ENCODE measurements at regions not wholly inside any gene's neighbourhood (a gene's known extent, or its start where the extent isn't known, plus 50 kb on each side); places are given as distances from the start of the nearest gene placed in this dataset.

GRCh38 chr20:6657904-6658303 is 109.6 kb upstream of the BMP2 start:
- no peak overlapping the region for H3K27ac Mint-ChIP-seq
- peaks cover 4% of the 10 kb centered on the region for H3K9me3 Mint-ChIP-seq
- no peaks in the 10 kb centered on the region for H3K36me3 Mint-ChIP-seq
- H3K4me1 Mint-ChIP-seq = peaks cover 3% of the 10 kb centered on the region
- TF ChIP-seq CTCF (IDR thresholded peaks at IDR 0.05; ENCODE audit: unreplicated experiment) = no peak
- no peak overlapping the region for H3K4me3 Mint-ChIP-seq
- no peaks in the 10 kb centered on the region for H3K27me3 Mint-ChIP-seq (ENCODE audit: low read depth)
- DNase-seq (ENCODE audit: low spot score in 2 of 2, unreplicated experiment in 2 of 2) = no peak

GRCh38 chr20:6657111-6657510 is 110.4 kb upstream of the BMP2 start:
- H3K9me3 Mint-ChIP-seq = peaks cover 4% of the 10 kb centered on the region
- no peak overlapping the region for H3K27ac Mint-ChIP-seq
- H3K4me3 Mint-ChIP-seq = no peak overlapping the region
- H3K27me3 Mint-ChIP-seq (ENCODE audit: low read depth) = no peaks in the 10 kb centered on the region
- no peaks in the 10 kb centered on the region for H3K4me1 Mint-ChIP-seq
- TF ChIP-seq CTCF (IDR thresholded peaks at IDR 0.05; ENCODE audit: unreplicated experiment) = no peak
- no peaks in the 10 kb centered on the region for H3K36me3 Mint-ChIP-seq
- DNase-seq (ENCODE audit: low spot score in 2 of 2, unreplicated experiment in 2 of 2) = no peak

- DNase-seq (ENCODE audit: low spot score in 2 of 2, unreplicated experiment in 2 of 2) = no peak
- Mint-ChIP-seq H3K27me3 (ENCODE audit: low read depth) (no peaks in the 10 kb centered on the region), H3K9me3 (no peaks in the 10 kb centered on the region), H3K4me3 (no peak overlapping the region), H3K4me1 (no peaks in the 10 kb centered on the region), H3K27ac (peak overlapping the region; percentile 61), H3K36me3 (no peaks in the 10 kb centered on the region)
- no peak for TF ChIP-seq CTCF (IDR thresholded peaks at IDR 0.05; ENCODE audit: unreplicated experiment)
Measured at GRCh38 chr20:6654513-6655252, 112.8 kb upstream of the BMP2 start.

GRCh38 chr20:6651561-6651960 is 115.9 kb upstream of the BMP2 start:
- H3K27me3 Mint-ChIP-seq (ENCODE audit: low read depth) = no peaks in the 10 kb centered on the region
- no peak overlapping the region for H3K27ac Mint-ChIP-seq
- H3K4me1 Mint-ChIP-seq = no peaks in the 10 kb centered on the region
- no peak for DNase-seq (ENCODE audit: low spot score in 2 of 2, unreplicated experiment in 2 of 2)
- peaks cover 10% of the 10 kb centered on the region for H3K9me3 Mint-ChIP-seq
- no peaks in the 10 kb centered on the region for H3K36me3 Mint-ChIP-seq
- no peak for TF ChIP-seq CTCF (IDR thresholded peaks at IDR 0.05; ENCODE audit: unreplicated experiment)
- H3K4me3 Mint-ChIP-seq = no peak overlapping the region

GRCh38 chr20:6651016-6651415 is 116.5 kb upstream of the BMP2 start:
- Mint-ChIP-seq H3K36me3 (no peaks in the 10 kb centered on the region), H3K4me3 (no peak overlapping the region), H3K9me3 (peaks cover 10% of the 10 kb centered on the region), H3K27ac (no peak overlapping the region), H3K27me3 (ENCODE audit: low read depth) (no peaks in the 10 kb centered on the region), H3K4me1 (peaks cover 3% of the 10 kb centered on the region)
- TF ChIP-seq CTCF (IDR thresholded peaks at IDR 0.05; ENCODE audit: unreplicated experiment) = no peak
- DNase-seq (ENCODE audit: low spot score in 2 of 2, unreplicated experiment in 2 of 2) = no peak
